ENCODE measurements at regions not wholly inside any gene's neighbourhood (a gene's known extent, or its start where the extent isn't known, plus 50 kb on each side); places are given as distances from the start of the nearest gene placed in this dataset.
"Not testable (repeated sequence)": the region's sequence is repeated elsewhere in the genome, so short reads cannot be mapped to it uniquely, and the experiment has no call there.

- DNase-seq (ENCODE audit: low read depth in 2 of 3, low spot score in 1 of 3) = no peak
Measured at GRCh38 chr9:100794738-100795269, 216.9 kb downstream of the CAVIN4 start.

GRCh38 chr9:100803956-100804355 lies 224.6 kb upstream of the PLPPR1 start:
- DNase-seq (ENCODE audit: low read depth in 2 of 3, low spot score in 1 of 3) = no peak

GRCh38 chr9:100811643-100812042 lies 216.9 kb upstream of the PLPPR1 start:
- DNase-seq (ENCODE audit: low read depth in 2 of 3, low spot score in 1 of 3) = no peak

- no peak for DNase-seq (ENCODE audit: low read depth in 2 of 3, low spot score in 1 of 3)
Measured at GRCh38 chr9:100813871-100814270, 214.7 kb upstream of the PLPPR1 start.

- no peak for DNase-seq (ENCODE audit: low read depth in 2 of 3, low spot score in 1 of 3)
Measured at GRCh38 chr9:100819980-100820379, 208.5 kb upstream of the PLPPR1 start.

GRCh38 chr9:100833035-100833434 lies 195.5 kb upstream of the PLPPR1 start:
- DNase-seq (ENCODE audit: low read depth in 2 of 3, low spot score in 1 of 3) = not testable (repeated sequence)

- DNase-seq (ENCODE audit: low read depth in 2 of 3, low spot score in 1 of 3) = no peak
Measured at GRCh38 chr9:100838857-100839256, 189.7 kb upstream of the PLPPR1 start.

GRCh38 chr9:100848726-100849125 lies 179.8 kb upstream of the PLPPR1 start:
- DNase-seq (ENCODE audit: low read depth in 2 of 3, low spot score in 1 of 3) = no peak

- DNase-seq (ENCODE audit: low read depth in 2 of 3, low spot score in 1 of 3) = no peak
Measured at GRCh38 chr9:100852088-100852487, 176.4 kb upstream of the PLPPR1 start.

- DNase-seq (ENCODE audit: low read depth in 2 of 3, low spot score in 1 of 3) = no peak
Measured at GRCh38 chr9:100856238-100856637, 172.3 kb upstream of the PLPPR1 start.

GRCh38 chr9:100865111-100865510 lies 163.4 kb upstream of the PLPPR1 start:
- DNase-seq (ENCODE audit: low read depth in 2 of 3, low spot score in 1 of 3) = no peak

GRCh38 chr9:100865648-100866047 lies 162.9 kb upstream of the PLPPR1 start:
- no peak for DNase-seq (ENCODE audit: low read depth in 2 of 3, low spot score in 1 of 3)

- no peak for DNase-seq (ENCODE audit: low read depth in 2 of 3, low spot score in 1 of 3)
Measured at GRCh38 chr9:100869326-100869725, 159.2 kb upstream of the PLPPR1 start.

- DNase-seq (ENCODE audit: low read depth in 2 of 3, low spot score in 1 of 3) = no peak
Measured at GRCh38 chr9:100879884-100880283, 148.6 kb upstream of the PLPPR1 start.

GRCh38 chr9:100880284-100880683 lies 148.2 kb upstream of the PLPPR1 start:
- no peak for DNase-seq (ENCODE audit: low read depth in 2 of 3, low spot score in 1 of 3)

- DNase-seq (ENCODE audit: low read depth in 2 of 3, low spot score in 1 of 3) = no peak
Measured at GRCh38 chr9:100884518-100884917, 144.0 kb upstream of the PLPPR1 start.

- no peak for DNase-seq (ENCODE audit: low read depth in 2 of 3, low spot score in 1 of 3)
Measured at GRCh38 chr9:100890321-100890720, 138.2 kb upstream of the PLPPR1 start.

GRCh38 chr9:100911273-100911672 lies 117.3 kb upstream of the PLPPR1 start:
- no peak for DNase-seq (ENCODE audit: low read depth in 2 of 3, low spot score in 1 of 3)

- DNase-seq (ENCODE audit: low read depth in 2 of 3, low spot score in 1 of 3) = no peak
Measured at GRCh38 chr9:100913257-100913656, 115.3 kb upstream of the PLPPR1 start.

GRCh38 chr9:100914266-100914665 lies 114.3 kb upstream of the PLPPR1 start:
- DNase-seq (ENCODE audit: low read depth in 2 of 3, low spot score in 1 of 3) = no peak

GRCh38 chr9:100919506-100919905 lies 109.0 kb upstream of the PLPPR1 start:
- DNase-seq (ENCODE audit: low read depth in 2 of 3, low spot score in 1 of 3) = no peak

- DNase-seq (ENCODE audit: low read depth in 2 of 3, low spot score in 1 of 3) = no peak
Measured at GRCh38 chr9:100926366-100926765, 102.2 kb upstream of the PLPPR1 start.

- DNase-seq (ENCODE audit: low read depth in 2 of 3, low spot score in 1 of 3) = no peak
Measured at GRCh38 chr9:100927763-100928162, 100.8 kb upstream of the PLPPR1 start.

- no peak for DNase-seq (ENCODE audit: low read depth in 2 of 3, low spot score in 1 of 3)
Measured at GRCh38 chr9:100933656-100934055, 94.9 kb upstream of the PLPPR1 start.
